ENCODE measurements at regions not wholly inside any gene's neighbourhood (a gene's known extent, or its start where the extent isn't known, plus 50 kb on each side); places are given as distances from the start of the nearest gene placed in this dataset.

GRCh38 chr10:118851062-118852035 lies 96.6 kb upstream of the CACUL1 start:
- TF ChIP-seq CTCF (IDR thresholded peaks at IDR 0.05) (no peak), ZNF302 (CRISPR knock-in tag; IDR thresholded peaks at IDR 0.05) (no peak), ELK1 (IDR thresholded peaks at IDR 0.05; ENCODE audit: low read depth, low read length) (no peak), CBX2 (IDR thresholded peaks at IDR 0.05; ENCODE audit: borderline replicate concordance, low read depth) (no peak), USF2 (IDR thresholded peaks at IDR 0.05) (no peak), POLR2A (IDR thresholded peaks at IDR 0.05; ENCODE audit: low read length) (no peak), CEBPB (IDR thresholded peaks at IDR 0.05) (no peak), RAD21 (conservative IDR thresholded peaks at IDR 0.05 in 1 of 2, IDR thresholded peaks at IDR 0.05 in 1 of 2) (no peak), REST (IDR thresholded peaks at IDR 0.05) (no peak), HES2 (IDR thresholded peaks at IDR 0.05) (no peak), TFCP2L1 (CRISPR knock-in tag; IDR thresholded peaks at IDR 0.05) (no peak)
